H1 (cell line): ENCODE measurements at regions not wholly inside any gene's neighbourhood (a gene's known extent, or its start where the extent isn't known, plus 50 kb on each side); places are given as distances from the start of the nearest gene placed in this dataset.

Source experiments
- CTCF ChIA-PET: fragments of 300-600 bp; sonication (Branson Sonifier 250); formaldehyde crosslinking; loops from one replicate; lab custom pipeline; 2021; ENCODE audit not compliant: partially characterized antibody; lab: Charles Lee
- POLR2A ChIA-PET: fragments of 300-600 bp; sonication (Branson Sonifier 250); formaldehyde crosslinking; loops from one replicate; lab custom pipeline; 2021; ENCODE audit warnings: inconsistent platforms; ENCODE audit not compliant: partially characterized antibody; lab: Charles Lee
- DNase-seq, 2 experiments: peaks; one replicate each; pipeline versions ENCODE4 v3.0.0 to v3.0.0-alpha.2; 2010 to 2022; ENCODE audit warnings: low spot score in 2 of 2, low read depth in 1 of 2, mixed read lengths in 1 of 2
- FAIRE-seq: peaks from 2 replicates; lab custom pipeline; 2011; peaks lifted over from hg19 to GRCh38; lab: Jason Lieb, UNC
- H2AFZ ChIP-seq: 2 replicates; pipeline ENCODE4 v1.8.1; 2012; ENCODE audit warnings: low read length, inconsistent platforms
- H2AK5ac ChIP-seq: 2 replicates; pipeline ENCODE4 v1.6.1; 2013; ENCODE audit warnings: low read depth, low read length
- H2BK120ac ChIP-seq: replicated peaks from 2 replicates; pipeline ENCODE3; 2013; ENCODE audit warnings: low read depth, low read length, inconsistent platforms
- H2BK12ac ChIP-seq: 2 replicates; pipeline ENCODE4 v1.6.1; 2013; ENCODE audit warnings: low read depth, low read length
- H2BK15ac ChIP-seq: 2 replicates; pipeline ENCODE4 v1.6.1; 2013; ENCODE audit warnings: low read length
- H2BK20ac ChIP-seq: 2 replicates; pipeline ENCODE4 v1.6.1; 2013; ENCODE audit warnings: low read length
- H2BK5ac ChIP-seq: 2 replicates; pipeline ENCODE4 v1.6.1; 2013; ENCODE audit warnings: low read depth, low read length
- H3K14ac ChIP-seq: 2 replicates; pipeline ENCODE4 v1.6.1; 2013; ENCODE audit warnings: inconsistent platforms; ENCODE audit not compliant: insufficient read length
- H3K18ac ChIP-seq: 2 replicates; pipeline ENCODE4 v1.6.1; 2013; ENCODE audit warnings: low read length; ENCODE audit errors: extremely low read depth
- H3K23ac ChIP-seq: 2 replicates; pipeline ENCODE4 v1.6.1; 2013; ENCODE audit warnings: inconsistent platforms; ENCODE audit not compliant: insufficient read length
- H3K23me2 ChIP-seq: 2 replicates; pipeline ENCODE4 v1.6.1; 2013; ENCODE audit warnings: low read depth, low read length
- H3K27ac ChIP-seq: 2 replicates; pipeline ENCODE4 v1.6.1; 2011; ENCODE audit warnings: low read depth, low read length, inconsistent platforms
- H3K27me3 ChIP-seq, 4 experiments: replicated peaks in 1 of 4; 1 replicate in 1 of 4; 2 replicates in 3 of 4; pipeline versions ENCODE4 v1.6.1 to v1.8.1; 2011 to 2013; ENCODE audit warnings: low read length in 3 of 4, mild to moderate bottlenecking in 3 of 4, inconsistent platforms in 2 of 4, mixed read lengths in 2 of 4, moderate library complexity in 1 of 4; ENCODE audit not compliant: control insufficient read depth in 3 of 4, insufficient read depth in 3 of 4; ENCODE audit errors: extremely low read depth in 1 of 4
- H3K36me3 ChIP-seq, 4 experiments: 2 replicates each; pipeline versions ENCODE4 v1.6.1 to v1.8.1; 2011 to 2013; ENCODE audit warnings: mild to moderate bottlenecking in 4 of 4, low read length in 3 of 4, moderate library complexity in 2 of 4, control low read depth in 1 of 4, inconsistent platforms in 1 of 4; ENCODE audit not compliant: insufficient read depth in 4 of 4, control insufficient read depth in 2 of 4
- H3K4ac ChIP-seq: replicated peaks from 2 replicates; pipeline ENCODE3; 2013; ENCODE audit warnings: low read length, low read depth, mixed read lengths, inconsistent platforms; ENCODE audit not compliant: insufficient read length
- H3K4me1 ChIP-seq, 4 experiments: replicated peaks in 1 of 4; 1 replicate in 1 of 4; 2 replicates in 3 of 4; pipeline versions ENCODE4 v1.6.1 to v1.8.1; 2011 to 2013; ENCODE audit warnings: low read length in 3 of 4, inconsistent platforms in 2 of 4, mixed read lengths in 1 of 4; ENCODE audit not compliant: insufficient read depth in 4 of 4, control insufficient read depth in 3 of 4
- H3K4me2 ChIP-seq, 2 experiments: 2 replicates each; pipeline versions ENCODE4 v1.6.1 to v1.8.1; 2011 to 2013; ENCODE audit warnings: low read depth in 2 of 2, low read length in 2 of 2, control low read depth in 1 of 2, inconsistent platforms in 1 of 2, mild to moderate bottlenecking in 1 of 2; ENCODE audit not compliant: insufficient read depth in 1 of 2
- H3K4me3 ChIP-seq, 4 experiments: fragments of 200-600, 300-600 bp in 1 of 4; sonication (generic), shearing (Covaris generic), sonication (Bioruptor Twin) in 1 of 4; 2 replicates each; pipeline versions ENCODE4 v1.5.1 to v1.8.1; 2011 to 2016; ENCODE audit warnings: low read length in 4 of 4, low read depth in 3 of 4, control low read depth in 2 of 4, inconsistent platforms in 2 of 4, mild to moderate bottlenecking in 2 of 4, mixed read lengths in 1 of 4, moderate library complexity in 1 of 4; ENCODE audit not compliant: insufficient read depth in 2 of 4; ENCODE audit errors: extremely low read depth in 1 of 4
- H3K56ac ChIP-seq: replicated peaks from 2 replicates; pipeline ENCODE3; 2013; ENCODE audit warnings: low read depth, mild to moderate bottlenecking, mixed read lengths, low read length, inconsistent platforms; ENCODE audit not compliant: insufficient read length
- H3K79me1 ChIP-seq: 2 replicates; pipeline ENCODE4 v1.6.1; 2013; ENCODE audit warnings: low read depth, low read length, control low read depth
- H3K79me2 ChIP-seq, 2 experiments: 2 replicates each; pipeline versions ENCODE4 v1.6.1 to v1.8.1; 2012 to 2013; ENCODE audit warnings: low read length in 2 of 2, mild to moderate bottlenecking in 2 of 2, inconsistent platforms in 1 of 2; ENCODE audit not compliant: insufficient read depth in 2 of 2, control insufficient read depth in 1 of 2
- H3K9ac ChIP-seq, 4 experiments: replicated peaks in 1 of 4; 1 replicate in 1 of 4; 2 replicates in 3 of 4; pipeline versions ENCODE4 v1.6.1 to v1.8.1; 2011 to 2013; ENCODE audit warnings: low read depth in 3 of 4, low read length in 3 of 4, control low read depth in 2 of 4, mild to moderate bottlenecking in 2 of 4, moderate library complexity in 2 of 4, inconsistent platforms in 1 of 4; ENCODE audit errors: extremely low read depth in 1 of 4
- H3K9me3 ChIP-seq, 2 experiments: 2 replicates each; pipeline versions ENCODE4 v1.6.1 to v1.8.1; 2012 to 2013; ENCODE audit warnings: mild to moderate bottlenecking in 2 of 2, moderate library complexity in 2 of 2, control low read depth in 1 of 2, inconsistent platforms in 1 of 2, low read depth in 1 of 2, low read length in 1 of 2, mixed read lengths in 1 of 2; ENCODE audit not compliant: insufficient read depth in 2 of 2
- H4K20me1 ChIP-seq, 2 experiments: replicated peaks in 1 of 2; 2 replicates each; pipeline versions ENCODE3 to v1.8.1; 2011 to 2013; ENCODE audit warnings: inconsistent platforms in 2 of 2, low read length in 2 of 2, mild to moderate bottlenecking in 1 of 2; ENCODE audit not compliant: insufficient read depth in 2 of 2, control insufficient read depth in 1 of 2
- H4K5ac ChIP-seq: 2 replicates; pipeline ENCODE4 v1.6.1; 2013; ENCODE audit warnings: low read length, low read depth, mixed read lengths, inconsistent platforms; ENCODE audit not compliant: insufficient read length
- H4K8ac ChIP-seq: 2 replicates; pipeline ENCODE4 v1.8.0; 2013; ENCODE audit warnings: mild to moderate bottlenecking, moderate library complexity, low read length, inconsistent platforms; ENCODE audit not compliant: insufficient read depth; ENCODE audit errors: extremely low read depth
- H4K91ac ChIP-seq: replicated peaks from 2 replicates; pipeline ENCODE3; 2013; ENCODE audit warnings: low read length, mixed read lengths, inconsistent platforms; ENCODE audit not compliant: insufficient read length
- EGR1 ChIP-seq: IDR thresholded peaks from 2 replicates; pipeline ENCODE4 v1.6.1; 2011; ENCODE audit warnings: low read depth, low read length, borderline replicate concordance
- WGBS, 2 experiments: shearing (Covaris generic) in 1 of 2; methylation state at CpG; one replicate each; pipeline versions ENCODE4 v1.1.6 to v1.1.7; 2013 to 2015; ENCODE audit warnings: low lambda C conversion rate in 2 of 2, mixed read lengths in 2 of 2, inconsistent platforms in 1 of 2, low coverage in 1 of 2, missing lambda C conversion rate in 1 of 2; ENCODE audit not compliant: insufficient replicate concordance in 2 of 2, insufficient coverage in 1 of 2, insufficient read length in 1 of 2; ENCODE audit errors: extremely low coverage in 1 of 2, missing lambda C conversion rate in 1 of 2; 5-methylcytosine and 5-hydroxymethylcytosine counted together
- TF ChIP-seq, protein P1 (sequence below): IDR thresholded peaks from 2 replicates; pipeline ENCODE4 v1.6.1; 2012; ENCODE audit warnings: inconsistent platforms

DNA sequence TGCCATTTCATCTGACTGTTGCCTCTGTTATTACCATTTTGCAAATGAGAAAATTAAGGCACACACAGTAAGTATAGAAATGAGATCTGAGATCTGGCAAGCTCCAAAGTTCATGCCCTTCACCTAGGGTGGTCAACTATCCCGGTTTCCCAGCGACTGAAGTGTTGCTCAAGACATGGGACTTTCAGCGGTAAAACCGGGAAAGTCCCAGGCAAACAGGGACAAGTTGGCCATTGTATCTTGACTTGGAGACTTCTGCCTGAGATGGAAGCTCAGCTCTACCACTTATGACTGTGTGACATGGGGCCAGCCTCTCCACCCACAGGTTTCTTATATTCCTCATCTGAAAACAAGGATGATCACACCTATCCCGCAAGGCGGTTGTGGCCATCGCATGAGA is 55.6 kb upstream of the TPM1 start:
- no peak overlapping the region for H3K4me2 ChIP-seq
- H2AFZ ChIP-seq: no peak overlapping the region
- DNase-seq: no peak
- H3K4me1 ChIP-seq: peaks cover 0 to 7% (median 1%) of the 10 kb centered on the region in 4 experiments; a peak in 3 of 7 replicates
- no peak overlapping the region for H3K56ac ChIP-seq
- no peak overlapping the region for H3K27ac ChIP-seq
- H2BK120ac ChIP-seq: no peak overlapping the region
- H3K27me3 ChIP-seq: no peaks in the 10 kb centered on the region
- no peak overlapping the region for H4K8ac ChIP-seq
- H4K20me1 ChIP-seq: no peaks in the 10 kb centered on the region
- WGBS, 2 experiments: 97% methylated on average over 7 of the region's 7 CpGs; no CpG with 5 or more reads in 1 of the 2 experiments
- no peak overlapping the region for H2BK15ac ChIP-seq
- H3K36me3 ChIP-seq: no peaks in the 10 kb centered on the region
- H3K9me3 ChIP-seq: no peaks in the 10 kb centered on the region
- POLR2A ChIA-PET: interaction anchor here (0.8 to 2.9 kb wide), 4 partner anchors 16 to 60 kb away, joined by 3 to 15 read pairs (median 5); partner anchors contain the start of gene TPM1
- H3K23ac ChIP-seq: no peak overlapping the region
- H3K79me2 ChIP-seq: no peaks in the 10 kb centered on the region
- no peak overlapping the region for H2BK5ac ChIP-seq
- H3K9ac ChIP-seq: no peak overlapping the region
- H3K23me2 ChIP-seq: no peaks in the 10 kb centered on the region
- no peak overlapping the region for H2BK20ac ChIP-seq
- no peak for FAIRE-seq
- H3K4me3 ChIP-seq: no peak overlapping the region
- H3K4ac ChIP-seq: no peak overlapping the region
- no peak overlapping the region for H4K5ac ChIP-seq
- no peak overlapping the region for H2BK12ac ChIP-seq
- TF ChIP-seq, protein P1, sequence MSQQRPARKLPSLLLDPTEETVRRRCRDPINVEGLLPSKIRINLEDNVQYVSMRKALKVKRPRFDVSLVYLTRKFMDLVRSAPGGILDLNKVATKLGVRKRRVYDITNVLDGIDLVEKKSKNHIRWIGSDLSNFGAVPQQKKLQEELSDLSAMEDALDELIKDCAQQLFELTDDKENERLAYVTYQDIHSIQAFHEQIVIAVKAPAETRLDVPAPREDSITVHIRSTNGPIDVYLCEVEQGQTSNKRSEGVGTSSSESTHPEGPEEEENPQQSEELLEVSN: 0 out of 2 replicates have a peak, but pooled peaks have one; percentile 17
- no peak for TF ChIP-seq EGR1
- TF ChIP-seq, all 59 proteins: peak for 1
- no peaks in the 10 kb centered on the region for H3K79me1 ChIP-seq
- no peak overlapping the region for H3K18ac ChIP-seq
- 0 out of 2 replicates have a peak overlapping the region, but pooled peaks have one; percentile 29 for H2AK5ac ChIP-seq
- no peak overlapping the region for H4K91ac ChIP-seq
- H3K14ac ChIP-seq: no peak overlapping the region
- CTCF ChIA-PET: interaction anchor here (0.8 to 4.3 kb wide), 6 partner anchors 10 to 203 kb away, joined by 3 to 24 read pairs (median 4); no protein-coding TSS in a partner anchor
